Suppressor macrophage treated with lipopolysaccharide for 1 hour (primary cell): ENCODE measurements at regions not wholly inside any gene's neighbourhood (a gene's known extent, or its start where the extent isn't known, plus 50 kb on each side); places are given as distances from the start of the nearest gene placed in this dataset.
"Not testable (repeated sequence)": the region's sequence is repeated elsewhere in the genome, so short reads cannot be mapped to it uniquely, and the experiment has no call there.

Source experiments
- DNase-seq, 3 donors: peaks; one replicate each; pipeline ENCODE4 v3.0.0-alpha.2; 2020 to 2022

GRCh38 chr2:149773006-149773405 lies 185.4 kb upstream of the MMADHC start:
- no peak for DNase-seq

- DNase-seq: no peak
Measured at GRCh38 chr2:149768320-149768799, 180.8 kb upstream of the MMADHC start.

GRCh38 chr2:149767516-149767974 lies 180.0 kb upstream of the MMADHC start:
- no peak for DNase-seq

GRCh38 chr2:149766339-149766738 lies 178.8 kb upstream of the MMADHC start:
- DNase-seq: no peak

- DNase-seq: no peak
Measured at GRCh38 chr2:149765636-149766035, 178.1 kb upstream of the MMADHC start.

GRCh38 chr2:149765003-149765402 lies 177.4 kb upstream of the MMADHC start:
- no peak for DNase-seq

GRCh38 chr2:149763358-149763757 lies 175.8 kb upstream of the MMADHC start:
- no peak for DNase-seq

- no peak for DNase-seq
Measured at GRCh38 chr2:149761611-149762010, 174.0 kb upstream of the MMADHC start.

- DNase-seq: not testable (repeated sequence)
Measured at GRCh38 chr2:149759382-149759781, 171.8 kb upstream of the MMADHC start.

- not testable (repeated sequence) for DNase-seq
Measured at GRCh38 chr2:149754722-149755121, 167.1 kb upstream of the MMADHC start.

- DNase-seq: no peak
Measured at GRCh38 chr2:149747456-149747855, 159.9 kb upstream of the MMADHC start.

GRCh38 chr2:149745396-149746230 lies 158.0 kb upstream of the MMADHC start:
- DNase-seq: no peak

- no peak for DNase-seq
Measured at GRCh38 chr2:149744865-149745264, 157.3 kb upstream of the MMADHC start.

GRCh38 chr2:149743842-149744448 lies 156.4 kb upstream of the MMADHC start:
- DNase-seq: no peak

GRCh38 chr2:149741646-149742045 lies 154.1 kb upstream of the MMADHC start:
- DNase-seq: no peak

GRCh38 chr2:149740490-149740889 lies 152.9 kb upstream of the MMADHC start:
- no peak for DNase-seq

GRCh38 chr2:149739883-149740265 lies 152.3 kb upstream of the MMADHC start:
- no peak for DNase-seq

- no peak for DNase-seq
Measured at GRCh38 chr2:149739171-149739882, 151.8 kb upstream of the MMADHC start.

- no peak for DNase-seq
Measured at GRCh38 chr2:149738767-149739166, 151.2 kb upstream of the MMADHC start.

GRCh38 chr2:149737896-149738295 lies 150.3 kb upstream of the MMADHC start:
- no peak for DNase-seq

- no peak for DNase-seq
Measured at GRCh38 chr2:149735237-149735958, 147.8 kb upstream of the MMADHC start.

- DNase-seq: no peak
Measured at GRCh38 chr2:149733936-149734685, 146.5 kb upstream of the MMADHC start.
